ENCODE measurements at regions not wholly inside any gene's neighbourhood (a gene's known extent, or its start where the extent isn't known, plus 50 kb on each side); places are given as distances from the start of the nearest gene placed in this dataset.

GRCh38 chr4:64156253-64156652, 253.0 kb downstream of the TECRL start:
- intact Hi-C loops (cut with DNase I, micrococcal nuclease): no loop called here
- Histone ChIP-seq H3K27ac (ENCODE audit: low read depth in 1 of 2, low read length in 2 of 2) (no peak overlapping the region), H3K36me3 (ENCODE audit: insufficient read depth, low read length) (no peaks in the 10 kb centered on the region), H3K4me1 (ENCODE audit: insufficient read depth, low read length) (no peaks in the 10 kb centered on the region), H3K9me3 (ENCODE audit: control insufficient read depth in 1 of 2, insufficient read depth in 1 of 2, low read length in 2 of 2) (no peaks in the 10 kb centered on the region), H3K27me3 (ENCODE audit: control insufficient read depth in 1 of 2, insufficient read depth in 2 of 2, low read length in 2 of 2) (no peaks in the 10 kb centered on the region), H3K4me3 (ENCODE audit: low read length) (no peak overlapping the region)
- H3K4me3 Mint-ChIP-seq: no peak overlapping the region
- CTCF ChIA-PET: no interaction called here
- no peaks in the 10 kb centered on the region for H3K9me3 Mint-ChIP-seq
- H3K36me3 Mint-ChIP-seq (ENCODE audit: low read depth): no peaks in the 10 kb centered on the region
- DNase-seq (no peak), ATAC-seq (ENCODE audit: poor library complexity) (no peak)
- peaks cover 5% of the 10 kb centered on the region for H3K4me1 Mint-ChIP-seq (ENCODE audit: low read depth)
- POLR2A ChIA-PET: no interaction called here
- no peak overlapping the region for H3K27ac Mint-ChIP-seq
- no peaks in the 10 kb centered on the region for H3K27me3 Mint-ChIP-seq
- TF ChIP-seq CTCF (IDR thresholded peaks at IDR 0.05): no peak

DNA sequence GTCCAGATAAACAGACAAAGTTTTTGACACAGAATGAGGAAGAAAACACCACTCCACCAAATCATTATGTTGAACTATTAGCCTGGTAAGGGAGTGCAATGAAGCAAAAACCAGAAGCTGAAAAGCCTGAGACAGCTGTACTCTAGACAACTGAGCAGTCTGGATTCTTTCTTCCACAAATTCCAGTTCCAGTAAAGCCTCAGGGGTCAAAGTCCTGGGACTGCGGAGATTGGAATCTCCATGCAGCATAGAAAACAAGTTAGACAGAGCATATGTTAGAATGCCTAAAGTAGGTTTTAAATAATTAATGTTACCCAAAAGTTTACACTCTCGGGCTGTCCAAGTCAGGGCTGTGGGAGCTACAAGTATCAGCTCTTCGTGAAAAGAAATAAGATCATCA, 263.2 kb downstream of the TECRL start:
- Mint-ChIP-seq H3K9me3 (peaks cover 15% of the 10 kb centered on the region), H3K27ac (no peak overlapping the region), H3K27me3 (no peaks in the 10 kb centered on the region), H3K4me3 (no peak overlapping the region), H3K4me1 (ENCODE audit: low read depth) (no peaks in the 10 kb centered on the region), H3K36me3 (ENCODE audit: low read depth) (no peaks in the 10 kb centered on the region)
- no peak for ATAC-seq (ENCODE audit: poor library complexity)
- Histone ChIP-seq H3K4me1 (ENCODE audit: insufficient read depth, low read length) (no peaks in the 10 kb centered on the region), H3K27ac (ENCODE audit: low read depth in 1 of 2, low read length in 2 of 2) (no peak overlapping the region), H3K36me3 (ENCODE audit: insufficient read depth, low read length) (no peaks in the 10 kb centered on the region), H3K27me3 (ENCODE audit: control insufficient read depth in 1 of 2, insufficient read depth in 2 of 2, low read length in 2 of 2) (no peaks in the 10 kb centered on the region), H3K4me3 (ENCODE audit: low read length) (no peak overlapping the region), H3K9me3 (ENCODE audit: control insufficient read depth in 1 of 2, insufficient read depth in 1 of 2, low read length in 2 of 2) (peaks cover 0 to 4% of the 10 kb centered on the region in 2 experiments)
- no peak for DNase-seq
- CTCF ChIA-PET: no interaction called here
- no peak for TF ChIP-seq CTCF (IDR thresholded peaks at IDR 0.05)
- POLR2A ChIA-PET: no interaction called here
- intact Hi-C loops (cut with DNase I, micrococcal nuclease): no loop called here

- Mint-ChIP-seq H3K9me3 (peaks cover 15% of the 10 kb centered on the region), H3K27me3 (no peaks in the 10 kb centered on the region), H3K4me1 (ENCODE audit: low read depth) (no peaks in the 10 kb centered on the region), H3K4me3 (no peak overlapping the region), H3K27ac (no peak overlapping the region), H3K36me3 (ENCODE audit: low read depth) (no peaks in the 10 kb centered on the region)
- Histone ChIP-seq H3K4me3 (ENCODE audit: low read length) (no peak overlapping the region), H3K27me3 (ENCODE audit: control insufficient read depth in 1 of 2, insufficient read depth in 2 of 2, low read length in 2 of 2) (no peaks in the 10 kb centered on the region), H3K36me3 (ENCODE audit: insufficient read depth, low read length) (no peaks in the 10 kb centered on the region), H3K27ac (ENCODE audit: low read depth in 1 of 2, low read length in 2 of 2) (no peak overlapping the region), H3K9me3 (ENCODE audit: control insufficient read depth in 1 of 2, insufficient read depth in 1 of 2, low read length in 2 of 2) (peaks cover 0 to 4% of the 10 kb centered on the region in 2 experiments), H3K4me1 (ENCODE audit: insufficient read depth, low read length) (no peaks in the 10 kb centered on the region)
- intact Hi-C loops (cut with DNase I, micrococcal nuclease): no loop called here
- DNase-seq (no peak), ATAC-seq (ENCODE audit: poor library complexity) (no peak)
- POLR2A ChIA-PET: no interaction called here
- TF ChIP-seq CTCF (IDR thresholded peaks at IDR 0.05): no peak
- CTCF ChIA-PET: no interaction called here
These were observed 264.3 kb downstream of the TECRL start for GRCh38 chr4:64144994-64145393.

Measured in CD4-positive, alpha-beta T cell (primary cell).